Chondrocyte (in vitro differentiated cells): ENCODE measurements at regions not wholly inside any gene's neighbourhood (a gene's known extent, or its start where the extent isn't known, plus 50 kb on each side); places are given as distances from the start of the nearest gene placed in this dataset.

Experiments used
- DNase-seq: peaks from one replicate; pipeline ENCODE4 v3.0.0; 2021; ENCODE audit warnings: mixed read lengths, low spot score
- H3K27ac Mint-ChIP-seq: one replicate; pipeline ENCODE4 v1.8.0; 2021; ENCODE audit warnings: mild to moderate bottlenecking, moderate library complexity, mixed read lengths; ENCODE audit not compliant: unreplicated experiment
- H3K27me3 Mint-ChIP-seq: 2 replicates; pipeline ENCODE4 v1.8.0; 2021; ENCODE audit warnings: low read depth, mixed read lengths
- H3K36me3 Mint-ChIP-seq: 2 replicates; pipeline ENCODE4 v1.8.0; 2021; ENCODE audit warnings: low read depth, mixed read lengths
- H3K4me1 Mint-ChIP-seq: 2 replicates; pipeline ENCODE4 v1.8.0; 2021; ENCODE audit warnings: low read depth, mild to moderate bottlenecking, mixed read lengths
- H3K4me3 Mint-ChIP-seq: one replicate; pipeline ENCODE4 v1.8.0; 2021; ENCODE audit warnings: mild to moderate bottlenecking, moderate library complexity, mixed read lengths; ENCODE audit not compliant: unreplicated experiment
- H3K9me3 Mint-ChIP-seq: 2 replicates; pipeline ENCODE4 v1.8.0; 2021; ENCODE audit warnings: low read depth, mixed read lengths
- CTCF ChIP-seq: fragments of 200-600 bp; sonication (generic); IDR thresholded peaks from 2 replicates; pipeline ENCODE4 v1.5.0; 2021; ENCODE audit warnings: antibody characterized with exemption, mild to moderate bottlenecking, moderate library complexity

- H3K4me1 Mint-ChIP-seq = no peaks in the 10 kb centered on the region
- no peaks in the 10 kb centered on the region for H3K9me3 Mint-ChIP-seq
- H3K27me3 Mint-ChIP-seq = no peaks in the 10 kb centered on the region
- H3K4me3 Mint-ChIP-seq = no peak overlapping the region
- H3K27ac Mint-ChIP-seq = no peak overlapping the region
- H3K36me3 Mint-ChIP-seq = no peaks in the 10 kb centered on the region
- no peak for DNase-seq
- no peak for TF ChIP-seq CTCF
Measured at GRCh38 chr7:10721289-10721688, 252.4 kb upstream of the PHF14 start.

- Mint-ChIP-seq H3K27me3 (no peaks in the 10 kb centered on the region), H3K4me1 (no peaks in the 10 kb centered on the region), H3K9me3 (peaks cover 2% of the 10 kb centered on the region), H3K36me3 (no peaks in the 10 kb centered on the region), H3K27ac (no peak overlapping the region), H3K4me3 (no peak overlapping the region)
- no peak for TF ChIP-seq CTCF
- no peak for DNase-seq
Measured at GRCh38 chr7:10723832-10724231, 249.8 kb upstream of the PHF14 start.

- H3K4me3 Mint-ChIP-seq = no peak overlapping the region
- no peak overlapping the region for H3K27ac Mint-ChIP-seq
Measured at GRCh38 chr7:10724449-10724848, 249.2 kb upstream of the PHF14 start.

GRCh38 chr7:10727636-10728035 lies 246.0 kb upstream of the PHF14 start:
- Mint-ChIP-seq H3K4me3 (no peak overlapping the region), H3K4me1 (no peaks in the 10 kb centered on the region), H3K27ac (no peak overlapping the region), H3K9me3 (peaks cover 17% of the 10 kb centered on the region), H3K27me3 (no peaks in the 10 kb centered on the region), H3K36me3 (no peaks in the 10 kb centered on the region)
- no peak for DNase-seq
- TF ChIP-seq CTCF = no peak

More at GRCh38 chr7:10724449-10724848, 249.2 kb upstream of the PHF14 start:
- Mint-ChIP-seq H3K36me3 (no peaks in the 10 kb centered on the region), H3K27me3 (no peaks in the 10 kb centered on the region), H3K9me3 (peaks cover 2% of the 10 kb centered on the region), H3K4me1 (no peaks in the 10 kb centered on the region)
- no peak for DNase-seq
- TF ChIP-seq CTCF = no peak

GRCh38 chr7:10731253-10731773 lies 242.4 kb upstream of the PHF14 start:
- DNase-seq = no peak
- H3K27me3 Mint-ChIP-seq = no peaks in the 10 kb centered on the region
- peaks cover 2% of the 10 kb centered on the region for H3K36me3 Mint-ChIP-seq
- H3K4me1 Mint-ChIP-seq = no peaks in the 10 kb centered on the region
- H3K27ac Mint-ChIP-seq = no peak overlapping the region
- H3K4me3 Mint-ChIP-seq = no peak overlapping the region
- no peak for TF ChIP-seq CTCF
- H3K9me3 Mint-ChIP-seq = peaks cover 26% of the 10 kb centered on the region
